B cell (primary cell): ENCODE measurements at regions not wholly inside any gene's neighbourhood (a gene's known extent, or its start where the extent isn't known, plus 50 kb on each side); places are given as distances from the start of the nearest gene placed in this dataset.

Experiments used
- ATAC-seq: fragments of 200-7000 bp; cut with Tn5 transposase; one replicate; pipeline ENCODE4 v1.10.0; 2021; ENCODE audit warnings: low read depth, mild to moderate bottlenecking, moderate number of reproducible peaks, moderate library complexity
- CTCF ChIA-PET: fragments of 350-600 bp; sonication (Branson Sonifier 250); formaldehyde crosslinking; loops from one replicate; lab custom pipeline; 2021; ENCODE audit warnings: antibody characterized with exemption, inconsistent platforms; lab: Charles Lee
- POLR2A ChIA-PET: fragments of 350-600 bp; sonication (Branson Sonifier 250); formaldehyde crosslinking; loops from one replicate; lab custom pipeline; 2021; ENCODE audit warnings: antibody characterized with exemption; lab: Charles Lee
- DNase-seq: peaks from one replicate; pipeline ENCODE4 v3.0.0; 2013
- H2AFZ ChIP-seq: 2 replicates; pipeline ENCODE4 v1.6.1; 2012; ENCODE audit warnings: mild to moderate bottlenecking, low read depth, low read length; ENCODE audit not compliant: insufficient read depth, poor library complexity, severe bottlenecking
- H3K27ac ChIP-seq, 2 donors: 1 replicate in 1 of 2; 2 replicates in 1 of 2; pipeline ENCODE4 v1.5.1; 2012 to 2013; ENCODE audit warnings: low read length in 2 of 2, mild to moderate bottlenecking in 2 of 2, moderate library complexity in 1 of 2
- H3K27me3 ChIP-seq, 4 experiments: fragments of 200-600 bp in 1 of 4; sonication (generic) in 1 of 4; replicated peaks in 1 of 4; 1 replicate in 2 of 4; 2 replicates in 2 of 4; pipeline versions ENCODE4 v1.6.1 to v1.7.0; 2013 to 2016; ENCODE audit warnings: low read length in 3 of 4, mild to moderate bottlenecking in 2 of 4, mixed read lengths in 1 of 4, moderate library complexity in 1 of 4; ENCODE audit not compliant: insufficient read depth in 4 of 4, control insufficient read depth in 3 of 4; ENCODE audit errors: control extremely low read depth in 1 of 4
- H3K36me3 ChIP-seq, 2 experiments: replicated peaks in 1 of 2; 1 replicate in 1 of 2; 2 replicates in 1 of 2; pipeline versions ENCODE4 v1.6.1 to v1.7.1; 2013; ENCODE audit warnings: low read length in 1 of 2; ENCODE audit not compliant: insufficient read depth in 2 of 2, control insufficient read depth in 1 of 2; ENCODE audit errors: control extremely low read depth in 1 of 2, extremely low read depth in 1 of 2
- H3K4me1 ChIP-seq, 2 donors: fragments of 200-600 bp in 1 of 2; sonication (generic) in 1 of 2; 1 replicate in 1 of 2; 2 replicates in 1 of 2; pipeline versions ENCODE4 v1.5.1 to v1.6.1; 2013 to 2017; ENCODE audit warnings: low read length in 2 of 2; ENCODE audit not compliant: control insufficient read depth in 2 of 2, insufficient read depth in 2 of 2
- H3K4me2 ChIP-seq: replicated peaks from 2 replicates; pipeline ENCODE3; 2012; ENCODE audit warnings: mild to moderate bottlenecking, low read depth, low read length; ENCODE audit not compliant: poor library complexity, severe bottlenecking
- H3K4me3 ChIP-seq, 5 experiments: fragments of 200-600 bp in 1 of 5; sonication (generic) in 1 of 5; 1 replicate in 3 of 5; 2 replicates in 2 of 5; pipeline versions ENCODE4 v1.5.1 to v1.7.0; 2011 to 2016; ENCODE audit warnings: low read length in 4 of 5, mild to moderate bottlenecking in 4 of 5, low read depth in 2 of 5, control low read depth in 1 of 5, moderate library complexity in 1 of 5; ENCODE audit not compliant: insufficient read depth in 1 of 5; ENCODE audit errors: control extremely low read depth in 1 of 5, extremely low read depth in 1 of 5
- H3K79me2 ChIP-seq: fragments of 200-600 bp; sonication (generic); one replicate; pipeline ENCODE4 v1.6.0; 2016; ENCODE audit warnings: low read length; ENCODE audit not compliant: control insufficient read depth, insufficient read depth
- H3K9ac ChIP-seq: fragments of 200-600 bp; sonication (generic); 2 replicates; pipeline ENCODE4 v1.6.1; 2017; ENCODE audit warnings: mild to moderate bottlenecking, low read length, moderate library complexity
- H3K9me3 ChIP-seq, 3 donors: one replicate each; pipeline versions ENCODE4 v1.6.1 to v1.7.1; 2013; ENCODE audit warnings: low read length in 2 of 3; ENCODE audit not compliant: control insufficient read depth in 2 of 3, insufficient read depth in 1 of 3; ENCODE audit errors: control extremely low read depth in 1 of 3
- H4K20me1 ChIP-seq: 2 replicates; pipeline ENCODE4 v1.6.0; 2012; ENCODE audit warnings: mild to moderate bottlenecking, low read length; ENCODE audit not compliant: insufficient read depth, control insufficient read depth, poor library complexity, severe bottlenecking
- H3K27ac Mint-ChIP-seq: one replicate; pipeline ENCODE4 v1.8.0; 2021; ENCODE audit warnings: mixed read lengths
- H3K27me3 Mint-ChIP-seq: one replicate; pipeline ENCODE4 v1.8.0; 2021; ENCODE audit warnings: mixed read lengths
- H3K4me1 Mint-ChIP-seq: one replicate; pipeline ENCODE4 v1.8.0; 2021; ENCODE audit warnings: mixed read lengths
- H3K4me3 Mint-ChIP-seq: one replicate; pipeline ENCODE4 v1.8.0; 2021; ENCODE audit warnings: mixed read lengths
- H3K9me3 Mint-ChIP-seq: one replicate; pipeline ENCODE4 v1.8.0; 2022; ENCODE audit warnings: mixed read lengths; ENCODE audit not compliant: insufficient read depth
- CTCF ChIP-seq: fragments of 200-600 bp; IDR thresholded peaks from one replicate; pipeline ENCODE4 v1.8.0; 2022; ENCODE audit warnings: antibody characterized with exemption, mild to moderate bottlenecking
- EZH2 ChIP-seq: IDR thresholded peaks from 2 replicates; pipeline ENCODE4 v1.6.1; 2012; ENCODE audit warnings: borderline replicate concordance, low read depth, mild to moderate bottlenecking, moderate library complexity, low read length; ENCODE audit not compliant: insufficient read depth, poor library complexity, severe bottlenecking
- WGBS: methylation state at CpG from one replicate; pipeline ENCODE4 v1.1.5; 2013; ENCODE audit warnings: missing lambda C conversion rate; ENCODE audit not compliant: insufficient coverage; 5-methylcytosine and 5-hydroxymethylcytosine counted together
- intact Hi-C: fragments of 100-400 bp; cut with micrococcal nuclease; formaldehyde crosslinking; loops from one replicate; pipeline ENCODE4 v1.10.0; 2022

- H3K79me2 ChIP-seq, result no peaks in the 10 kb centered on the region
- ATAC-seq (no peak), DNase-seq (no peak)
- H3K4me3 Mint-ChIP-seq, result no peak overlapping the region
- H4K20me1 ChIP-seq, result no peaks in the 10 kb centered on the region
- ChIA-PET CTCF (no interaction called here), POLR2A (no interaction called here)
- H3K9me3 Mint-ChIP-seq, result no peaks in the 10 kb centered on the region
- H2AFZ ChIP-seq, result no peak overlapping the region
- H3K4me3 ChIP-seq, result no peak overlapping the region
- no peaks in the 10 kb centered on the region for H3K4me1 Mint-ChIP-seq
- TF ChIP-seq CTCF, result no peak
- no peak for TF ChIP-seq EZH2
- no peak overlapping the region for H3K9ac ChIP-seq
- no peaks in the 10 kb centered on the region for H3K9me3 ChIP-seq
- H3K27ac Mint-ChIP-seq, result no peak overlapping the region
- peaks cover 18% of the 10 kb centered on the region for H3K27me3 Mint-ChIP-seq
- no peaks in the 10 kb centered on the region for H3K36me3 ChIP-seq
- no peaks in the 10 kb centered on the region for H3K4me1 ChIP-seq
- WGBS, result 93% methylated on average over 8 of the region's 9 CpGs
- H3K4me2 ChIP-seq, result no peak overlapping the region
- H3K27me3 ChIP-seq, result no peaks in the 10 kb centered on the region
- intact Hi-C loops, result no loop called here
- no peak overlapping the region for H3K27ac ChIP-seq
Observed at GRCh38 chr10:32163762-32164148, 107.5 kb upstream of the KIF5B start.

DNA sequence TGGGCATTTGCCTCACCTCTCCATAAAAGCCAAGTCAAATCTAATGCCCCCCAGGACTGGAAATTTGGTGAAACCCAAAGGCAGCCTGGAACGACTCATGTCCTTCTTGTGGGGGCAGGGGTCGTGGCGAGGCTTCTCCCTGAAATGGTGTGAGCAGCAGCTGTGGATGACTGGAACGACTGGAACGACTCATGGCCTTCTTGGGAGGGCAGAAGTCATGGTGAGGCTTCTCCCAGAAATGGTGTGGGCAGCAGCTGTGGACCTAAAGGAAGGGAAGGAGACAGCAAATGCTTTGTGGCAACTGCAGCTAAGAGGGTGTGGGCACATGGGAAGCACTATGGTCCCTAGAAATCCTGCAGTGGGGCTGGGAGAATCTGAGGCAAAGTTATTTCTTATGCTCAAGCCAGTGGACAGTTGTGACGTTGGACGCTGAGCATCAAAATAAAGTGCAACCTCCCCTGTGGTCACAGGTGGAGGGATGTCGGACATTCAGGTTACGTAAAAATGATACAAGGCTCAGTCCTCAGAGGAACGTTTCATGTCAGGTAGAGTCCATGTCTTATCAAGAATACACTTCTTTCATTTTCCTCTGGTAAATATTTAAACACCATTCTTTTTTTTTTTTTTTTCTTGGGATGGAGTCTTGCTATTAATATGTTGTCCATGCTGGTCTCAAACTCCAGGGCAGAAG, 107.0 kb upstream of the KIF5B start:
- Histone ChIP-seq H3K27ac (no peak overlapping the region), H3K4me3 (no peak overlapping the region), H3K4me2 (no peak overlapping the region), H3K79me2 (no peaks in the 10 kb centered on the region), H3K9me3 (no peaks in the 10 kb centered on the region), H2AFZ (no peak overlapping the region), H3K27me3 (no peaks in the 10 kb centered on the region), H3K9ac (no peak overlapping the region), H3K36me3 (no peaks in the 10 kb centered on the region), H3K4me1 (no peaks in the 10 kb centered on the region), H4K20me1 (no peaks in the 10 kb centered on the region)
- POLR2A ChIA-PET, result no interaction called here
- TF ChIP-seq EZH2 (no peak), CTCF (no peak)
- H3K9me3 Mint-ChIP-seq, result no peaks in the 10 kb centered on the region
- H3K4me1 Mint-ChIP-seq, result no peaks in the 10 kb centered on the region
- H3K27ac Mint-ChIP-seq, result no peak overlapping the region
- DNase-seq (no peak), ATAC-seq (no peak)
- 97% methylated on average over 6 of the region's 10 CpGs for WGBS
- H3K27me3 Mint-ChIP-seq, result peaks cover 20% of the 10 kb centered on the region
- no peak overlapping the region for H3K4me3 Mint-ChIP-seq
- CTCF ChIA-PET, result interaction anchor here (0.5 kb wide), 1 partner anchor 108 kb away, joined by 4 read pairs; no protein-coding TSS in a partner anchor
- intact Hi-C loops, result no loop called here
